HEK293 (cell line): ENCODE measurements at regions not wholly inside any gene's neighbourhood (a gene's known extent, or its start where the extent isn't known, plus 50 kb on each side); places are given as distances from the start of the nearest gene placed in this dataset.

Source experiments
- CTCF ChIA-PET: fragments of 350-600 bp; formaldehyde crosslinking; extraction: SDS; loops from one replicate; lab custom pipeline; 2021; ENCODE audit warnings: antibody characterized with exemption; lab: Yijun Ruan, JAX
- POLR2A ChIA-PET: fragments of 300-600 bp; formaldehyde crosslinking; extraction: SDS; loops from one replicate; lab custom pipeline; 2020; ENCODE audit warnings: antibody characterized with exemption, inconsistent platforms; lab: Yijun Ruan, JAX
- H3K27ac ChIP-seq: fragments of 200-500 bp; sonication (Bioruptor generic); 2 replicates; pipeline ENCODE4 v1.5.1; 2014; ENCODE audit warnings: low read depth, low read length, control low read depth, inconsistent platforms; ENCODE audit errors: extremely low read depth
- H3K36me3 ChIP-seq, 2 experiments: fragments of 200-500 bp in 1 of 2; sonication (Bioruptor generic) in 1 of 2; 1 replicate in 1 of 2; 2 replicates in 1 of 2; pipeline ENCODE4 v1.5.1; 2014 to 2017; ENCODE audit warnings: inconsistent platforms in 2 of 2, low read length in 2 of 2; ENCODE audit not compliant: control insufficient read depth in 2 of 2, insufficient read depth in 1 of 2
- H3K4me1 ChIP-seq: fragments of 200-500 bp; sonication (Bioruptor generic); 2 replicates; pipeline ENCODE4 v1.5.1; 2014; ENCODE audit warnings: mild to moderate bottlenecking, low read length, inconsistent platforms; ENCODE audit not compliant: control insufficient read depth, insufficient read depth
- H3K4me3 ChIP-seq: 2 replicates; pipeline ENCODE4 v1.5.1; 2011; ENCODE audit warnings: low read depth, mild to moderate bottlenecking, control low read depth, low read length, moderate library complexity
- H3K9me3 ChIP-seq: fragments of 200-500 bp; sonication (Bioruptor generic); 2 replicates; pipeline ENCODE4 v1.5.1; 2014; ENCODE audit warnings: low read depth, low read length, inconsistent platforms; ENCODE audit not compliant: control insufficient read depth, insufficient read depth
- AEBP2 ChIP-seq: fragments of 450-650 bp; formaldehyde crosslinking; IDR thresholded peaks from 2 replicates; pipeline ENCODE4 v1.5.1; 2016; ENCODE audit warnings: missing biosample characterization, missing genetic modification characterization, borderline replicate concordance
- FEZF1 ChIP-seq: fragments of 450-650 bp; formaldehyde crosslinking; IDR thresholded peaks from 2 replicates; pipeline ENCODE4 v1.5.1; 2016; ENCODE audit warnings: missing biosample characterization, missing genetic modification characterization
- HOXC10 ChIP-seq: sonication (generic); formaldehyde crosslinking; IDR thresholded peaks from 2 replicates; pipeline ENCODE4 v1.8.1; 2023; ENCODE audit warnings: mild to moderate bottlenecking, missing genetic modification reagents
- HOXD13 ChIP-seq: sonication (generic); formaldehyde crosslinking; IDR thresholded peaks from 2 replicates; pipeline ENCODE4 v1.8.0; 2022; ENCODE audit warnings: missing genetic modification reagents, borderline replicate concordance
- INSM2 ChIP-seq: fragments of 450-650 bp; formaldehyde crosslinking; IDR thresholded peaks from 2 replicates; pipeline ENCODE4 v1.5.1; 2016; ENCODE audit warnings: missing biosample characterization, missing genetic modification characterization
- KLF17 ChIP-seq: fragments of 450-650 bp; formaldehyde crosslinking; IDR thresholded peaks from 2 replicates; pipeline ENCODE4 v1.5.1; 2016; ENCODE audit warnings: missing biosample characterization, missing genetic modification characterization
- PRDM4 ChIP-seq: fragments of 450-650 bp; formaldehyde crosslinking; IDR thresholded peaks from 2 replicates; pipeline ENCODE4 v1.5.1; 2017; ENCODE audit warnings: missing biosample characterization, missing genetic modification characterization
- ZBTB44 ChIP-seq: fragments of 450-650 bp; IDR thresholded peaks from 2 replicates; pipeline ENCODE4 v1.5.1; 2018; ENCODE audit warnings: missing biosample characterization, mild to moderate bottlenecking, missing genetic modification characterization
- ZNF18 ChIP-seq: fragments of 450-650 bp; formaldehyde crosslinking; IDR thresholded peaks from 2 replicates; pipeline ENCODE4 v1.5.1; 2016; ENCODE audit warnings: missing biosample characterization, missing genetic modification characterization
- ZNF2 ChIP-seq: fragments of 450-650 bp; formaldehyde crosslinking; IDR thresholded peaks from 2 replicates; pipeline ENCODE4 v1.5.1; 2016; ENCODE audit warnings: missing biosample characterization, missing genetic modification characterization
- ZNF214 ChIP-seq: fragments of 450-650 bp; formaldehyde crosslinking; IDR thresholded peaks from 2 replicates; pipeline ENCODE4 v1.5.1; 2017; ENCODE audit warnings: missing biosample characterization, mild to moderate bottlenecking, missing genetic modification characterization, borderline replicate concordance
- ZNF274 ChIP-seq, 2 experiments: fragments of 200-500 bp in 1 of 2; fragments of 450-650 bp in 1 of 2; sonication (Bioruptor generic) in 1 of 2; formaldehyde crosslinking in 1 of 2; IDR thresholded peaks; 2 replicates each; pipeline versions ENCODE4 v1.5.1 to v1.6.1; 2014 to 2016; ENCODE audit warnings: borderline replicate concordance in 1 of 2, inconsistent platforms in 1 of 2, low read length in 1 of 2, missing biosample characterization in 1 of 2, missing genetic modification characterization in 1 of 2
- ZNF350 ChIP-seq: fragments of 450-650 bp; formaldehyde crosslinking; IDR thresholded peaks from 2 replicates; pipeline ENCODE4 v1.5.0; 2017; ENCODE audit warnings: missing biosample characterization, mild to moderate bottlenecking, missing genetic modification characterization
- ZNF366 ChIP-seq: fragments of 450-650 bp; formaldehyde crosslinking; conservative IDR thresholded peaks from 2 replicates; pipeline ENCODE4 v1.5.1; 2016; ENCODE audit warnings: missing biosample characterization, missing genetic modification characterization
- ZNF426 ChIP-seq: fragments of 450-650 bp; formaldehyde crosslinking; IDR thresholded peaks from 2 replicates; pipeline ENCODE4 v1.5.1; 2017; ENCODE audit warnings: missing biosample characterization, missing genetic modification characterization, mild to moderate bottlenecking, inconsistent platforms, moderate library complexity
- ZNF433 ChIP-seq: fragments of 450-650 bp; formaldehyde crosslinking; IDR thresholded peaks from 2 replicates; pipeline ENCODE4 v1.5.1; 2016; ENCODE audit warnings: missing biosample characterization, missing genetic modification characterization, low read depth
- ZNF48 ChIP-seq: fragments of 450-650 bp; formaldehyde crosslinking; IDR thresholded peaks from 2 replicates; pipeline ENCODE4 v1.5.1; 2016; ENCODE audit warnings: missing biosample characterization, missing genetic modification characterization
- ZNF645 ChIP-seq: fragments of 450-650 bp; formaldehyde crosslinking; IDR thresholded peaks from 2 replicates; pipeline ENCODE4; 2016; ENCODE audit warnings: missing biosample characterization, missing genetic modification characterization
- ZNF76 ChIP-seq: fragments of 450-650 bp; formaldehyde crosslinking; IDR thresholded peaks from 2 replicates; pipeline ENCODE4; 2016; ENCODE audit warnings: low read depth, missing biosample characterization, missing genetic modification characterization, borderline replicate concordance
- ZNF785 ChIP-seq: fragments of 450-650 bp; formaldehyde crosslinking; IDR thresholded peaks from 2 replicates; pipeline ENCODE4 v1.5.1; 2016; ENCODE audit warnings: missing biosample characterization, missing genetic modification characterization

- H3K27ac ChIP-seq, result no peak overlapping the region
- TF ChIP-seq FEZF1 (tag by site-specific recombination) (no peak), ZNF214 (tag by site-specific recombination) (no peak), HOXC10 (CRISPR knock-in tag) (no peak), ZNF433 (tag by site-specific recombination) (no peak)
- no peaks in the 10 kb centered on the region; the same call in 1 of the 2 replicates for H3K4me1 ChIP-seq
- no peak overlapping the region for H3K4me3 ChIP-seq
- CTCF ChIA-PET, result interaction anchor here (0.7 kb wide), 1 partner anchor 48 kb away, joined by 3 read pairs; no protein-coding TSS in a partner anchor
- H3K36me3 ChIP-seq, result no peaks in the 10 kb centered on the region
- POLR2A ChIA-PET, result no interaction called here
- no peaks in the 10 kb centered on the region for H3K9me3 ChIP-seq
Measured at GRCh38 chr2:215499331-215499730, 63.5 kb upstream of the FN1 start.

- no peaks in the 10 kb centered on the region for H3K36me3 ChIP-seq
- no peaks in the 10 kb centered on the region; the same call in 1 of the 2 replicates for H3K4me1 ChIP-seq
- no peak overlapping the region for H3K4me3 ChIP-seq
- ChIA-PET CTCF (interaction anchor here (0.6 to 0.7 kb wide), 3 partner anchors 9 to 47 kb away, joined by 3 read pairs; no protein-coding TSS in a partner anchor), POLR2A (no interaction called here)
- no peak overlapping the region; the same call in 1 of the 2 replicates for H3K27ac ChIP-seq
- no peaks in the 10 kb centered on the region for H3K9me3 ChIP-seq
- no peak for TF ChIP-seq PRDM4 (tag by site-specific recombination)
- no peak for TF ChIP-seq ZNF48
- TF ChIP-seq ZNF76 (tag by site-specific recombination), result no peak
- TF ChIP-seq ZNF18, result no peak
- no peak for TF ChIP-seq ZNF350 (tag by site-specific recombination)
Measured at GRCh38 chr2:215498431-215498830, 62.6 kb upstream of the FN1 start.

- no peaks in the 10 kb centered on the region for H3K9me3 ChIP-seq
- no peaks in the 10 kb centered on the region for H3K4me1 ChIP-seq
- H3K36me3 ChIP-seq, result no peaks in the 10 kb centered on the region
- CTCF ChIA-PET, result no interaction called here
- H3K27ac ChIP-seq, result no peak overlapping the region
- no peak overlapping the region for H3K4me3 ChIP-seq
- POLR2A ChIA-PET, result no interaction called here
- TF ChIP-seq ZNF2 (tag by site-specific recombination) (no peak), ZNF426 (tag by site-specific recombination) (no peak), INSM2 (tag by site-specific recombination) (no peak), ZNF366 (tag by site-specific recombination) (no peak), KLF17 (tag by site-specific recombination) (no peak), AEBP2 (tag by site-specific recombination) (no peak), HOXD13 (CRISPR knock-in tag) (no peak), ZNF785 (tag by site-specific recombination) (no peak), ZNF645 (tag by site-specific recombination) (no peak), ZBTB44 (tag by site-specific recombination) (no peak), ZNF274 (IDR thresholded peaks at IDR 0.05; ENCODE audit: low read length) (no peak), ZNF274 (tag by site-specific recombination; IDR thresholded peaks at IDR 0.05; ENCODE audit: borderline replicate concordance) (no peak)
Measured at GRCh38 chr2:215493376-215493775, 57.5 kb upstream of the FN1 start.
